Stimulated activated CD8-positive, alpha-beta memory T cell treated with anti-CD3 and anti-CD28 coated beads, Interleukin-2, amount 100 ng/mL, for 48 hours (primary cell): ENCODE measurements at regions not wholly inside any gene's neighbourhood (a gene's known extent, or its start where the extent isn't known, plus 50 kb on each side); places are given as distances from the start of the nearest gene placed in this dataset.

Source experiments
- DNase-seq, 2 donors: peaks; one replicate each; pipeline ENCODE4 v3.0.0-alpha.2; 2020; ENCODE audit warnings: low read depth in 2 of 2

DNA sequence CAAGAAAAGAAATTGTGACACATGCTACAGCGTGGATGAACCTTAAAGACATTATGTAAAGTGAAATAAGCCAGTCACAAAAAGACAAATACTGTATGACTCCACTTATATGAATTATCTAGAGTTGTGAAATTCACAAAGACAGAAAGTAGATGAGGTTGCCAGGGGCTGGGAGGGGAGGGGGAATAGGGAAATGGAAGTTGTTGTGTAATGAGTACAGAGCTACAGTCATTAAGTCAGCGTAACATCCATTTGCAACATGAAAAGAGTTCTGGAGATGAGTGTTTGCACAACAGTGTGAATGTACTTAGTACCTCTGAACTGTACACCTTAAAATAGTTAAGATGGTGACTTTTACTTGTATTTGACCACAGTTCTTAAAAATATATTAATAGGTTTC lies 112.1 kb upstream of the CDK1 start:
- no peak for DNase-seq

DNA sequence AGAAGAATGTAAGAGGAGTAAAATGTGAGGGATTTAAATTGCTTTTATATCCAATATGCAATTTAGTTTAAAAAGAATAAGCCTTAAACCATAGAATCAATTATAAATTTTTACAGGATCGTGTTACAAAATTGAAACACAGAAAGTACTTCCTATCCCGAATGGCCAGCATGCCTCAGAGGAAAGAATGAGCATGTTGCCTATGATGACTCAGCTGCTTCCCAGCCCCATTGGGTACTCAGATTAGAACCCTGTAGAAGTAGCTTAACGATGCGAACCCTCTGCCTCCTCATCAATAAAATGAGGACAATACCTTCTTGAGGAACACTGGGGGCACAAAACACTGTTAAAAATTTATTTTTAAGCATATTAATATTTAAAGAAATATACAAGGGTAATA lies 113.4 kb upstream of the CDK1 start:
- DNase-seq: no peak

DNA sequence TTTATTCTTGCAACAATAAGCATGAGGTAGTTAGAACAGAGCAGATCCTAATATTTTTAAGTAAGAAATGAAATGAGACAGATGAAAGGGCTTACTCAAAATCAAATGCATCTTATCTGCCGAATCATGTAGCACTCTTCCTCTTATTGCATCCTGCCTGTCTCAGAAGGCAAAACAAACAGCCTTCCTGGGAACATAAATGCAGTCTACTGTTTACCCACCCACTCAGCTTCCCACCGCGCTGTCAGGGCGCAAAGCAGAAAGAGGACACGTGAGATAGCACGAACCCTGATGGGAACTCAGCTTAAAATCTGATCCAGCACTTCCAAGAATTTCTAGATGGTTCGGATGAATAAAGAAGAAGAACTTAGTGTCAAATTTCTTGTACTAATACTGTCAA lies 114.4 kb upstream of the CDK1 start:
- no peak for DNase-seq

DNA sequence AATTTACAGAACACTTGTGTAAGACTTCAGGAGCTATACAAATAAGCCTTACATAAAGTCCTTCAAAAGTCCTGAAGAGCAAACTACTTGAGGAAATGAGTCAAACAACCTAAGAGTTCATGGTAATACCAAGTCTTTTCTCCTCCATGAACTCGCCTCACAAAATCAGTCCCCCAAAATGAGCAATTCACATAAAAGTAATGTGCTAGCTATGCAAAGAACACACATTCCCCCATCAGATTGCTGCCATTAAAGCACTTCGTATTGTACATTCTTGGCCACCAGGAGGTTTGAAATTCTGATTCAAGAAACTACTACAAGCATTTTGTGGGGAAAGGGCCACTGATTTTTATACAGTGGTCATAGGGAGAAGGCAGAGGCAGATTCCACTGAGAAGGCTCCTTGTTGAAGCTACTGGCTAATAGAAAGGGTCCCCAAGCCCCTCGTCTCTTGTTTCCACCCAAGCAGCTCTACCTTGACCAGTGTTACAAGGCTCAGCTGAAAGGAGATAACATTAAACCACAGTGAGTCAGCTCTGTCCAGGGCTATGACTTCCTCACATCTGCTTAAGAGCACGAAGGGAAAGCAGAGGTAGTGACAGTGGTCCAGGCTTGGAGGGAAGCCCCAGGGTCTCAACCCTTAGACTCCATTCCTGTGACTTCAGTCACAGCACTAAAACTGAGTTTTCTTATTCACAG lies 115.2 kb upstream of the CDK1 start:
- no peak for DNase-seq

DNA sequence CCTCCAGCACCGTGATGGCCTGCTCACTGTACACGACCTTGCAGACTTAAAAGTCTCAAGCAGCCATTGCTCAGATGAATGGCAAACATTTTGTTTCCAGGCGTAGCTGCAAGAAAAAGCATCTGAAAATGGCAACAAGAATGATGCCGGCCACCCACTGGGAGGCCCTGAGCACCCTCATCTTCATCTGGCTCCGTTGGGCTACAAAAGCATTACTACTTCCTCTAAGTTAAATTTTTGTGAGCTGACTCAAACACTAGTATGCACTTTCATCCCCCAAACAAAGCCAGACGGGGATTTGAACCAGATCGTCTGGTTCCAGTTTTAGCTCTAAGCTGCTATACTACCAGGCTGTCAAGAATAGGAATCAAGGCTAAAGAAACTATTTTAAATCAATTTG lies 116.6 kb upstream of the CDK1 start:
- DNase-seq: no peak

DNA sequence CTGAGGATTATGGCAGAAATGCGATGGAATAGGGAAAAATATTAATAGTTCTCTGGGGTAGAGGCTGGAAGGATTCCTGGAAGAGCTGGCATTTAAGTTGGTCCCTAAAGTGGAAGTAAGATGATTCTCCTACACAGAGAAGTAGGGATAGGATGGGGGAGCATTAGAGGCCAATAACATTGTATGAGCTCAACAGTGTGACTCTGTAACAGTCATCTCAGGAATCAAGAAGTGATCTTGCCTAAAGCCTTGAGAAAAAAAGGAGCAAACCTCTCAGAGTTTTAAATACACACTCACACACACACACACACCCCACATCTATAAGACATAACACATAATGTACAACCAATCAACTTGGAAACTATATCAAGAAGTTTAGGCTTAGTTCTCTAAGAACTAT lies 117.7 kb upstream of the CDK1 start:
- no peak for DNase-seq

DNA sequence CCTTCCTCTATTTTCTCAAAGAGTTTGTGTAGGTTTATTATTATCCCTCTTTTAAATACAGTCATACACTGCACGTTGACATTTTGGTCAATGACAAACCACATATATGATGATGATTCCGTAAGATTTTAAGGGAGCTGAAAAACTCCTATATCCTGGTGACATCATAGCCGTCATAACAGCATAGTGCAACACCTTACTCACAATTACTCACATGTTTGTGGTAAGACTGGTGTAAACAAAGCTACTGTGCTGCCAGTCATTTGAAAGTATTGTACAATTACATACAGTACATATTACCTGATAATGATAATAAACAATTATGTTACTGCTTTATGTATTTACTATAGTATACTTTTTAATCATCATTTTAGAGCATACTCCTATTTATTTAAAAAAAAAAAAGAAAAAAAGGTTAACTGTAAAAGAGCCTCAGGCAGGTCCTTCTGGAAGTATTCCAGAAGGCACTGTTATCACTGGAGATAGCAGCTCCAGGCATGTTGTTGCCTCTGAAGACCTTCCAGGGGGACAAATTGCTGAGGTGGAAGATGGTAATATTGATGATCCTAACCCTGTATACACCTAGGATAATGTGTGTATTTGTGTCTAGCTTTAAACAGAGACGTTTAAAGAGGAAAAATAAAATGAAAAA lies 123.3 kb upstream of the CDK1 start:
- DNase-seq: no peak

DNA sequence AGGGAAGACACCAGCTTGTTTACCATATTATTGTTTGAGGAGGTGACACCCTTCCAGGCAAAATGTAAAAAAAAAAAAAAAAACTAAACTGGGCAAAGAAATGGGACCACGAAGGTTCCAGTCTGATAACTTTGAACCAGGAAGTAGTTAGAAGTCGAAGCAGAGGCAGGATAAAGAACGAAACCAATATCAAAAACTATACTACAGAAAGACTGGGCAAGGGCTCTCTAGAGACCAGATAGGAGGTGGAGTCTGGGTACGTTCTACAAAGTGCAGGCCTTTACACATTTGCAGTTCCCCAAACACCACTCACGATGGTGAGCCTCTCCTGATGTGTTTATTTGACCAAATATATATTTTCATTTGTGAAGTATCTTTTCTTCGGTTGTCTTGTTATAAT lies 125.7 kb upstream of the CDK1 start:
- DNase-seq: no peak

DNA sequence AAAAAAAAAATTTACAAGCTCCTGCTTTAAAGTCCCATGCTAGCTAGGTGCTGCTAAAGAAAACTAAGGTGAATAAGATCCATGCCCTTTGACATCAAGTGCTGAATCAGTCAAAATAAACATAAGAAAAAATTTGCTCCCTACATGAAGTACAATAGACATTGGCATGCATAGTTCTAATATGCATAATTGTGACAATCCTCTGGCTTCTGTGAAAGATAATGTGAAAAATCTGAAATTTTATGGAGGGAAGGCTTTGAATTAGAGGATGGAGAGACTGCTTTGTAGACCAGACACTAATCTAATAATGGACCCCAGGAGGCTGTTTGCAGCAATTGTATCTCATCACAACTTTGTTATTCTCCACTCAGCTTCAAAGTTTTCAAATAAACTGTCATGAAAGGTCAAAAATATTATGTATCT lies 127.9 kb upstream of the CDK1 start:
- no peak for DNase-seq

DNA sequence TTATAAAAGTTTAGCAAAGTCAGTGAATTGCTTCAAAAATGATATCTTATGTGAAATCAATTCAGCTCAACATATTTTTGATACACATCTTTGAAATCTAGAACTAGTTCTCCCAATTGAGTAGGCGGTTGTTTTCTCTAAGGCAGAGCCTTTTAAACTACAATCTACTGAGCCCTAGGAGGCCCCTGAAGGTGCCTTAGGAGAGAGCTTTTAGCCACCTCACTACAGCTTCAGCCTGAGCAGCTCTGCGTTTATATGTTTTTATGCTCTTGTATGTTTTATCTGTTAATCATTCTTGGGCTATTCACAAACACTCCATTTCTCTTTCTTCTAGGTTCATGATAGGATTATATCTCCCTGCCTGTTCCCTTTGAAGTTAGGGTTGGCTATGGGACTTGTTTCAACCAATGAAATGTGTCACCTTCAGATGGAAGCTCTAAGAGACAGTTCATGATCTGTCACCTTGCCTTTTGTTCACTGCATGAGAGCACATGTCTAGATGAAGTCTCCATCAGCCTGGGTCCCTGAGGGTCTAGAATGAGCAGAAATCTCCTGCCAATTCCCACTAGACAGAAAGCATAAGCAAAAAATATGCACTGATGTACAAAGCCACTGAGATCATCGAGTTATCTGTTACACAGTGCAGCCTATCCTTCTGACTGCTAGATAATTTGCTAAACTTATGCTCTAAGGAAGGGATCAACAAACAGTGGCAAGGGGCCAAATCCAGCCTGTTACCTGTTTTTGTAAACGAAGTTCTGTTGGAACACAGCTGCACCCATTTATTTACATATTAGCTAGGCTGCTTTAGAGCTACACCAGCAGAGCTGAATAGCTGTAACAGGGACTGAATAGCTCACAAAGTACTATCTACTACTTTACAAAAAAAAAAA lies 128.5 kb upstream of the CDK1 start:
- DNase-seq: no peak

DNA sequence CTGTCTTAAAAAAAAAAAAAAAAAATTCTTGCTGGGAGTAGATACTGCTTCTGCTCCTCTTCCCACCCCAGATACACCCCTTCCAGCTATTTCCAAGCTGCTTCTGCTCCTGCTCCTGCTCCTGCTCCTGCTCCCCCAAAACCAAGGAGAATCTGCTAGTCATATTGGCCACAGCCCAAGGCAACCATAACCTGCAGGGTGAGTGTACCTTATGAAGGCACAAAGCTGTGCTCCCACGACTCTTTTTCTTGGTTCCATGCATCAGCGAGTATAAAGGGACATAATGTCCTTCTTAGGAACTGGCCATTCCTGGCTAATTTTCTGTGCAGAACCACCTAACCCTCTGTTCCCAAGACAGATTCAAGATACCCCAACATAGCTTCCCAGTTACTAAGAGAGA lies 129.5 kb upstream of the CDK1 start:
- DNase-seq: no peak

DNA sequence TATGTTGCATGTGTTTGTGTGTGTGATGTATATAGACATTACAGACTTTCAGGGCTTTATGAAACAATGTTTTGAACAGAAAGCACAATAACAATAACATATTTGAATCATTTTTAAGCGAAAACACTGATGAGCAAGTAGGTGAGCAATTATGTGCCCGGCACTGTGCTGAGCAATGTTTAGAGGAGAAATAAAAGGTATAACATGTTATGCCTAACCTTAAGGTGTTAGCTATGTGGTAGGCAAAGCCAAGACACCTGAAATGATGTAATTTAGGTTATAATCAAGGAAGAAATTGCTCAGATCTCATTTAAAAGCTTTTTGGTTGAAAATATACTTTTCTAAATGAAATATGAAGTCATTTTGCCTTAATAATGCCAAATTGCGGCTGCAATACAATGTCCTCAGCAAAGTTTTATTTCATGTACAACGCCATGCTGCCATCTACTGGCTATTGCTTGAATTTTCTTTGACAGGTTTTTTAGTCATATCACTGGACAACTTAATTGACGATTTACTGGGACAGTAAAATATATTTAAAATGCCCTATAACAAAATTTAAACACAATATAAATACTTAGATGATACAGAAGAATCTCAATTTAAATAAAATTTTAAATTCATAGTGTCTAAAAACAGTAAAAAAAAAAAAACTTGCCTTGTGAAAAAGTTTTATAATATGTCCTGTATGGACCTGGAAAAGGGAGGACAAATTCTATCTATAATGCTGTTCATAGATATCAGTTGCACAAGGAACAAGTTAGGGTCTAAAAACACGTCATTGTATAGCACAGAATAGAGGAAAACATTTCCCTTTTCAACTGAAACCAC lies 131.1 kb upstream of the CDK1 start:
- no peak for DNase-seq

DNA sequence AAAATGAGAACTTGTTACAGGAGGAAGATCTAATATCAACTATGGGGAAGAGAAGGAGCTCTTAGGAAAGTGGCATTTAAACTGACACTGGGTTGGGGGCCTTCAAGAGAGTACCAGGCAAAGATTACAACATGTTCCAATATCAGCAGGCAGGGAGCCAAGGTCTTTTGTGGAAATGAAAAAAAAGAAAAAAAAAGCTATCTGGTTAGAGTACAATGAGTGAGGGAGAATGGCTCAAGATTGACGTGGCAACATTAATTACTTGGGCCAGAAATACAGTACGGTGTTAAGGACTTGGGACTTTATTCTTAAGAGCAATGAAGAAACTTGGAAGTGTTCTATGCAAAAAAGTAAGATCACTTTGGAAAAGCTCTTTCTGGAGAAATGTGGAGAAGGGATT lies 132.3 kb upstream of the CDK1 start:
- no peak for DNase-seq

DNA sequence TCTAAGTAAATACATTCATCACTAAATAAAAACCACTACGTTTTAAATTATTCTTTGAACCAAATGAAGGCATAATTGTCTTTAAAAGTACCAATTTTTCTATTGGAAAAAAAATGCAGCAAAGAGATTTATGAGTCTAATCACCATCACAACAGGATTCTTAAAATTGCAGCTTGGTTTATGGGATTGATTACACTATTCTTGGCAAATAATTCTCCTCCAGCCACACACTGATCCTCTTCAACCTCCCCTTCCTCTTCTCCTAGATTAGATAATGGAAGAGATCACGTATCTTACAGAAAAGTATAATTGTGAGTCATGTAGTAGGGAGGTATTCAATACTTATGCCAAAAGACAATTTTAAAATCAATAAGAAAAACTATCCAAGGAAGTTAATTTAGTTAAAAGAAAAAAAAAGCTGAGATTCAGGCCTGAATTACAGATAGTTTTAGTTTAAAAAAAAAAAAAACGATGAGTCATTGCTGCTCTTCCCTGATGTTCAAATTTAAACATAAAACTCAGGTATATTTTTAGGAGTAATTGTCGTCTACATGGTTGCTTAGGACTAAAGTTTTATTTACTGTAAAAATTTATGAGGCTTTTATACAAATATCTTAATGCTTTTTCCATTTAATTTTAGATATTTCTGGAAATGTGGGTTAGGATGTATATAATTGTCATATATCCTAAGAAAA lies 133.7 kb upstream of the CDK1 start:
- DNase-seq: no peak

DNA sequence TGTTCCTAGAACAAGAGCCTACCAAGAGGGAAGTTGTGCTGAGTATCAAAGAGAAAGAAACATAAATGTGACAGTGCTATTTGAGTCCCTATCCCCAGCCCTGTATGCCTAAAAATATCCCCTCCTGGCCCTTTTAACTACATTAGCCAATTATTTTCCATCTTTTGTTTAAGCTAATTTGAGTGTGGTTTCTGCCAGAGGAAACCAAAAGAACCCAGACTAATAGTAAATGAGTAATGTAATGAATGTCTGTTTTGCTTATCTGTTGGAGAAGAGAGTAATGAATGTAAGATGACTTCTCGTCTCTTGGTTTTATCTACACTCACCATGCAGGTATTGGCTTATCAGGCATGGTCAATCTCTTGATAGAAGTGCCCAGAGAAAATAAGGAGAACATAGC lies 134.4 kb upstream of the CDK1 start:
- no peak for DNase-seq

DNA sequence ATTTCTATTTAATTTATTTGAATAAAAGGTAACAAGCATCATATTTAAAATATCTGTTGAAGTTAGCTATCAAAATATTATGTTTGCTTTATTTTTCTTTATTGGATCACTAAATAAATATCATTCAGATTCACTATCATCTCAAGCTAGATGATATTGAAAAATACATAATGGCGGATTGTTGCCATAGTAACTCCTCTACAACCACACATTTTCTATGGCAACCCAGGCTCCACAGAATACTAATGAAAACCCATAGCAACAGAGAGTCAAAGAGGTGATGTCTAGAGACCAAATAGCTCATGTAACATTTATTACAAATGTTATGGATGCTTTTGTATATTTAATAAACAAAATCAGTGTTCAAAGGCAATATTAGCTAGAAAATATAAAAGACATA lies 148.9 kb upstream of the CDK1 start:
- no peak for DNase-seq

DNA sequence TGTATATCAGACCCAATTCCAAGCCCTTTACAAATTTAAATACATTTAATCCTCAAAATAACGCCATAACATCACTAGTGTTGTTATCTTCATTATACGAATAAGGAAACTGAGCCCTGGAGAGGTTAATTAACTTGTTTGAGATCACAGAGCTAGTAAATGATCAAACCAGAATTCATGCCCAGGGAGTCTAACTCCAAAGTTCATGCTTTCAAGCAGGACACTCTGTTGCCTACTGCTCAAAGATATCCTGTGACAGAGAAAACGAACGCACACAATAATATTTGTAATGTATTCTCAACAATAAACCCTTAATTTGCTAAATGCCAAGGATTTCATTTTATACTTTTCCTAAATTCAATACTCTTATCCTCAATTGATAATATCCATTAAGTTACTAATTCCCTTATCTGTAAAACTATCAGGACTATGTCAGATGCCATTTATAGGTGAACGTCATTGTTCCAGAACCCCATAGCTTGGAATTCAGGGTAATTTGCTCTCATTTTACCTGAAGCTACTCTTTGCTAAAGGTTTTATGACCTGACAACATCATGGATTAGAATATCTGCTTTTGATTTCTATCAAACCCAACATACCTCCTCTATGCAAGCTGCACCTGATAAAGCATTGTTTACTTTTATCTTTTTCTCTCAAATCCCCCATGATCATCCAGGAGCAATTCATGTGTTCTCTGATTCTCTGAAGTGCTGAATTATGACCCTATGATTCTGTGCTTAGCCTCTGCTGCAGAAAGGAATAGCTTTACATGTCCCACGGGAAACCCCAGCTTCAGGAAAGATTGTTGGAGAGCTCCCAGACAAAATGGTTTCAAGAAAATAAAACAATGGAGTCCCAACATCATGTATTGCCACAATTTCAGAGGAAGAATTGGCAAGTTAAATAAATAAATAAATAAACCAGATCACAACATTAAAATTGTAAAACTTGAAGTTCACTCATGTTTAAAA lies 150.2 kb upstream of the CDK1 start:
- no peak for DNase-seq

DNA sequence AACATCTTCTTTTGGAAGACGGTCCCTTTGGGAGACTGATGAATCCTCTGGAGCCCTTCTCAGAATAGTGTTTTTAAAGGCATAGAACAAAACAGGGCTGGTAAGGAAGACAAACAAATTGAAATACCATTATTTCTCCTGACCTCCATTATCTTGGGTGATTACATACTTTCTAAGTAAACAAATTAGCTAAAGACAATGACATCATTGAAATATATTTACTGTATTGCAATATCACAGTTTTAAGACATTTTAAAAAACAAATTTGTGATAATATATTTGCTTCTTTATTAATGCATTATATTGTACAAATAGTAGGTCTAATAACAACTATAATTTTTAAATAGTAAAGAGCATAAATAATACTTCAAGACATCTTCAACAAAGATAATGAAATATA lies 152.2 kb upstream of the CDK1 start:
- no peak for DNase-seq

DNA sequence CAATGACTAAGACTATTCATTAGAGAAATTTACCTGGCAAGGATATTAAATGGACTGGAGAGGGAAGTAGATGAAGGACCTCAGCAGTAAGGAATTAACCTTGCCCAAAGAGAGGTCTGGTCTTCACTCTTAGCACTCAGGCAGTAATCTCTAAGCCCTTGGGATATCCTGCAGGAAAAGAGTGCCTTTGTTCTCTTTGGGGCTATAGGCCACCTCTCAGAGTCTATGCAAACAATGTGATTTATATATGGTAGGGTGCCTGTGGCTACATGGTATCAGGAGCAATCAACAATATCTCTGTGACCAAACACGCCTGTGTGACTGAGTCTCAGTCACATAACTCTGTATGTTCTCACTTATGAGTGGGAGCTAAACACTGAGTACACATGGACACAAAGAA lies 154.7 kb upstream of the CDK1 start:
- DNase-seq: no peak

DNA sequence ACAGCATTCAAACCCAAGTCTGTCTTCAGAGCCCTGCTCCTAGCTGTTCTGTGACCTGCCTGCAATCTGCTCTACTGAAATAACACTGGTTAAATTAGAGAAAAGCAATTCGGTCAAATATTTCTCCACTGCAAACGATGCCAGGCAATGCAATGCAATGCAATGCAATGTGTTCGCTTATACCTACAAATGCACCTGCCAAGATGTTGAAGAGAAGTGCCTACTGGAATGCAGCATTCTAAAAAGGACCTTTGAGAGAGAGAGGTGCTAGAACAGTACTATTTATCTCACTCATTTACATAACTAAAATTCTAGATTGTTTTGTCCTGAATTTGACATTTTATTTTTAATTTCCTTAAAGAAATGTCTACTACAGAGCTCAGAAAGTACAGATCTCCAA lies 157.3 kb upstream of the CDK1 start:
- DNase-seq: no peak
